GM10248 (cell line): ENCODE measurements at regions not wholly inside any gene's neighbourhood (a gene's known extent, or its start where the extent isn't known, plus 50 kb on each side); places are given as distances from the start of the nearest gene placed in this dataset.

Experiments
- CTCF ChIA-PET: fragments of 300-600 bp; sonication (Branson Sonifier 250); formaldehyde crosslinking; extraction: SDS; loops from one replicate; lab custom pipeline; 2021; ENCODE audit warnings: antibody characterized with exemption; lab: Yijun Ruan, JAX
- POLR2A ChIA-PET: fragments of 350-650 bp; sonication (Branson Sonifier 250); formaldehyde crosslinking; extraction: SDS; loops from one replicate; lab custom pipeline; 2020; ENCODE audit warnings: antibody characterized with exemption; lab: Yijun Ruan, JAX
- DNase-seq: peaks from one replicate; pipeline ENCODE4 v3.0.0; 2012; ENCODE audit errors: extremely low spot score
- TF ChIP-seq, protein P1 (sequence below): IDR thresholded peaks from 2 replicates; pipeline ENCODE4 v1.5.1; 2012; ENCODE audit warnings: mild to moderate bottlenecking, low read depth; ENCODE audit errors: extremely low read depth, missing control alignments, control extremely low read depth

DNA sequence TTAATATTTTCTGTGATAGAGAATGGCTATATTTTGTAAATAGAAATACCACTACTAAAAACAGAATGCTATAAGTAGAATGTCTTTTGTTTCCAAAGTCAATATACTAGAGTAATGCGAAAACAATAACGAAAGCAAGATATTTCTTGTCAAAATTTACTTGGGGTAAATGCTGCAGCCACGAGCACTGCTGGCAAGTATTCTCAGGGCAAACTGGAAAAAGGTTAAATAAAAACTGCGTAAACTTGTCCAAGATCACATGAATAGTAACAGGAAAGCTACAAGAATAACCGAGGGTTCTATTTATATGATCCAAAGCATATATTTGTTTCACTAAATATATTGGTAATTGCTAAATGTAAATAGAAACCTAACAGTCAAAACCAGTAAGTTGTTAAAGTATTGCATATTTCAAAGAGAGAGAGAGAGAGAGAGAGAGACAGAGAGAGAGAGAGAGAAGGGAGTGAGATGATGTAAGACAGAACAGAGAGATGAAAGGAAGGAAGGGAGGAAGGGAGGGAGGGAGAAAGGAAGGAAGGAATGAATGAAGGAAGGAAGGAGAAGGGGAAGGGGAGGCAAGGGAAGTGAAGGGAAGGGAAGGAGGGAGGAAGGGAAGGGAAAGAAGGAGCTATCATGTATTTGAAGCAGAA lies 231.7 kb downstream of the KCNC2 start:
- DNase-seq: no peak
- TF ChIP-seq, protein P1, sequence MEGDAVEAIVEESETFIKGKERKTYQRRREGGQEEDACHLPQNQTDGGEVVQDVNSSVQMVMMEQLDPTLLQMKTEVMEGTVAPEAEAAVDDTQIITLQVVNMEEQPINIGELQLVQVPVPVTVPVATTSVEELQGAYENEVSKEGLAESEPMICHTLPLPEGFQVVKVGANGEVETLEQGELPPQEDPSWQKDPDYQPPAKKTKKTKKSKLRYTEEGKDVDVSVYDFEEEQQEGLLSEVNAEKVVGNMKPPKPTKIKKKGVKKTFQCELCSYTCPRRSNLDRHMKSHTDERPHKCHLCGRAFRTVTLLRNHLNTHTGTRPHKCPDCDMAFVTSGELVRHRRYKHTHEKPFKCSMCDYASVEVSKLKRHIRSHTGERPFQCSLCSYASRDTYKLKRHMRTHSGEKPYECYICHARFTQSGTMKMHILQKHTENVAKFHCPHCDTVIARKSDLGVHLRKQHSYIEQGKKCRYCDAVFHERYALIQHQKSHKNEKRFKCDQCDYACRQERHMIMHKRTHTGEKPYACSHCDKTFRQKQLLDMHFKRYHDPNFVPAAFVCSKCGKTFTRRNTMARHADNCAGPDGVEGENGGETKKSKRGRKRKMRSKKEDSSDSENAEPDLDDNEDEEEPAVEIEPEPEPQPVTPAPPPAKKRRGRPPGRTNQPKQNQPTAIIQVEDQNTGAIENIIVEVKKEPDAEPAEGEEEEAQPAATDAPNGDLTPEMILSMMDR: no peak
- ChIA-PET POLR2A (no interaction called here), CTCF (interaction anchor here (1.4 kb wide), 1 partner anchor 11 kb away, joined by 4 read pairs; no protein-coding TSS in a partner anchor)

DNA sequence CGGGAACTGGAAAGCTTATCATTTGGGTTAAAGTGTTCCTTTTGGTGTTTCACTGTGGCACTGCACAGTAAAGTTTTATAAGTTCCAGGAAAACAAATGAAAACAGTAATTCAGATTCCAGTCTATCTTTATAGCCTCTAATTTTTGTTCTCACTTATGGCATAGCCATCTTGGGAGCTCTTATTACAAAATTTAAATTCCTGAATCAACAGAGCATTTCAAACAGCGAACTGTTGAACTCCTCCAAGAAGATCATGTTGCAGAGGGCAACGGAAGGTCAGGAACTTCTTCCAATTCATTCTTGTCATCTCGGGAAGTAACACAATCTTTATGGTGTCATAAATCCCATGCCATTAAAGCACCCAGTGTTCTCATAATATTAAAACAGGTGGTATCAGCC lies 229.1 kb downstream of the KCNC2 start:
- ChIA-PET CTCF (no interaction called here), POLR2A (no interaction called here)
- no peak for DNase-seq
- TF ChIP-seq, protein P1: no peak

DNA sequence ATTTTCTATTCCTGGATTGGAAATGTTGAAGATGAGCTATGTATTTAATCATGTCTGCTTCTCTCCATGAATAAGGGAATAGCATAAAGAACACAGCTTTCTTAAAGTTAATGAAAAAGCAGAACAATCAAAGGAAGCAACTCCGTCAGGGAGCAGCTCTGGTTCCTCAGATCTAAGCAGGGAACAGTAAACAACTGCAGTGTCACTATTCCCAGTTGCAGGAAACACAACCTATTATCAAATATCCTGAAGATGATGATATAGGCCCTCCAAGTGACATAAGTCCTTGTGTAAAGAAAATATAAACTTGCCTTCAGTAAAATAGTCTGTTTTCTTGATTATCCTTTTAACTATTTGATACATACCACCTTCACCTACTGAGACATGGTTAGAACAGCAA lies 228.1 kb downstream of the KCNC2 start:
- DNase-seq: no peak
- TF ChIP-seq, protein P1: no peak
- ChIA-PET CTCF (interaction anchor here (5.0 kb wide), 1 partner anchor 7 kb away, joined by 16 read pairs; no protein-coding TSS in a partner anchor), POLR2A (no interaction called here)

DNA sequence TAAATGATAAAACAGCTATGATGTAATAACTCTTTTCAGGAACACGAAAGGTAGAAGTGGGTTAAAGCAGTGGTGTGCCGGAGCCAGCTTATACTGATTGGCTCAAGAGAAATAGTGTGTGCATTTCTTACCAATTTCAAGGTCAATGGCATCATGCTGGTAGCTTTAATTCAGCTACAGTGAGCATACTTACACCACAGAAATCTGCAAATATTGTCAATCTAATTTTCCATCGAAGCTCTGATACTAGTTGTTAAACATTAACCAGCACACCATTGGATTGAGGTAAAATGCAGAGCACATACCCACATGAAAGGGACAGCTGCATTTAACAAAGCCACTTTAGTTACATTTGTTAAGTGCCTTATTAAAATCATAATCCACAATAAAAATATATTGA lies 225.7 kb downstream of the KCNC2 start:
- no peak for DNase-seq
- ChIA-PET CTCF (interaction anchor here (1.1 to 5.0 kb wide), 3 partner anchors 10 to 59 kb away, joined by 3 to 16 read pairs (median 6); no protein-coding TSS in a partner anchor), POLR2A (no interaction called here)
- TF ChIP-seq, protein P1: no peak

DNA sequence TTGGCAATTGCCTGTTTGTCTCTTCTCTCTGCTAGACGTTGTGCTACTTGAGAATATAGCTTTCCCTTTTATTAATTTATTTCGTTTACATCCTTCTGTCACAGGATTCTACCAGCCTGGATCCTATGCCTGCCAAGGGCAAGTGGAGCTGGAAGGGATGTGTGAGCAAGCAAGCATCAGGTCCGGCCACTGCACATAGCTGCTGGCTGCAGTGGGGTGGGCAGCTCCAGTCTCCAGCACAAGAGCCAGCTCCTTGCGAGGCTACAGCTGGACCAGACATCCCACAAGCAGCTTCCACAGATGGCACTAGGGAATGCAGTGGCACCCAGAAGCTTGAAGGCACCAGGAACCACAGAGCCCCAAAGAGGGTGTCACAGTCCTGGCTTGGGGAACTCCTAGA lies 225.0 kb downstream of the KCNC2 start:
- ChIA-PET CTCF (interaction anchor here (5.0 kb wide), 1 partner anchor 11 kb away, joined by 16 read pairs; no protein-coding TSS in a partner anchor), POLR2A (no interaction called here)
- TF ChIP-seq, protein P1: no peak
- DNase-seq: no peak

DNA sequence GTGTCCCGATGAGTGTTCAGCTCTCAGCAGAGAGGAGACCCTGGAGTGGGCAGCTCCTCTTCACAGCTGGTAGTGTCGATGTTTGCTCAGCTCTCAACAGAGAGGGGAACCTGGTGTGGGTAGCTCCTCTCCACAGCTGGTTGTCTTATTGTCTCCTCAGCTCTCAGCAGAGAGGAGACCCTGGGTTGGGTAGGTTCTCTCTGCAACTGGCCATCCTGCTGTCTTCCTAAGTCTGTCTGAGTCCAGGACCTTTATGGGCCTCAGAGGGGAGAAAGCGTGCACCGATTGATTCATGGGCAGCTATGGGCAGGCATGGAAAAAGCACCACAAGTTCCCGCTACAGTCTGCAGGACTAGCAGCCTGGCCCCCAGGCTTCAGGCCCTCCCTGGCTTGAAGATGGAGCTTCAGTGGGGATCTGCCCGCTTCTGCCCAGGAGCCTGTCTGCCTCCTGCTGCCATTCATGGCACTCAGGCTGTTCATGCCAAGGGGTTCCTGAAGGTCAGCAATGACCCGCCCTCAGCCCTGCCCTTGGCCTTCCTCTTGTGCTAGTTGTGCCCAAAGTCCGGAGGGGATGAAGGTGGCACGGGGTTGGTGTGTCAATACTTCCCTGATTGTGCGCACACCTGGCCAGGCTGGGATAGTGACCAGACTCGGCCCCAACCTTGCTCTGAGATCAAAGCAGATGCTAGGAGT lies 224.2 kb downstream of the KCNC2 start:
- TF ChIP-seq, protein P1: no peak
- ChIA-PET CTCF (interaction anchor here (5.0 kb wide), 1 partner anchor 11 kb away, joined by 16 read pairs; no protein-coding TSS in a partner anchor), POLR2A (interaction anchor here (0.6 kb wide), 1 partner anchor 306 kb away, joined by 3 read pairs; no protein-coding TSS in a partner anchor)
- DNase-seq: no peak
